ENCODE measurements at regions not wholly inside any gene's neighbourhood (a gene's known extent, or its start where the extent isn't known, plus 50 kb on each side); places are given as distances from the start of the nearest gene placed in this dataset.

- no peak for DNase-seq (ENCODE audit: low read depth in 2 of 2)
Observed at GRCh38 chr22:48646216-48646925, 1181.3 kb downstream of the BRD1 start.

DNA sequence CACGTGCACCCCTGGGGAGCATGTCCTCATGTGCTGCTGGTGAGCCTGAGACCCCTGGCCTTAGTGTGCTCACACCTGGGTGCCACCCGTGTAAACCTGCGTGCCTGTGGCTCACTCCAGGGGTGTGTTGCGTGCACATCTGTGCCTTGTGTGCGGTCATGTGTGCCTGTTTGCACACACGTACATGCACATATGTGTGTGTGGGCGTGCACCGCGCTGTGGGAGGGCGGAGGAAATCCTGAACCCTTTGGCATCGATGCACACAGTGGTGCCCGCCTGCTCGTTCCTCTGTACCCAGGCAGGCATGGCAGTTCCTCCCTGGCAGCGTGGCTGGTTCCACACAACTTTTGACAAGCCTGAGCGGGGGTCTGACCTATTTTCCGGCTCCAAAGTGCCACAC, 1181.9 kb downstream of the BRD1 start:
- DNase-seq (ENCODE audit: low read depth in 2 of 2): no peak

DNA sequence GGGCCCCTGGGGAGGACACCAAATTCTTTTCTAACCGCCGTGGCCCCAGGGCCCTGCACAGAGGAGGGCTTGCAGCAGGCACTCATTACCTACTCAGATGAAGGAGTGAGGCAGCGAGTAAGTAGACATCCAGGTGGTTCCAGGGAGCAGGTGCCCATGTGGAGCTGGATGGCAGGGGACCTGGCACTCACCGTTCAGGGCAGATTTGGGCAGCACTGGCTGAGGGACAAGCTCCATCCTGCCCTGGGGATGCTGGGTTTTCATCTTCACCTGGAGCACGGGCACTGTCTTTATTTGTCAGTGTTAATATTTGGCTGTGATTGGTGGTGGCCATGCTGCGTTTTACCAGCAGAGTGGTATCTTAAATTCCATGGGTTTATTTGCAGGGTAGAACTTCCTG, 1182.7 kb downstream of the BRD1 start:
- no peak for DNase-seq (ENCODE audit: low read depth in 2 of 2)

DNA sequence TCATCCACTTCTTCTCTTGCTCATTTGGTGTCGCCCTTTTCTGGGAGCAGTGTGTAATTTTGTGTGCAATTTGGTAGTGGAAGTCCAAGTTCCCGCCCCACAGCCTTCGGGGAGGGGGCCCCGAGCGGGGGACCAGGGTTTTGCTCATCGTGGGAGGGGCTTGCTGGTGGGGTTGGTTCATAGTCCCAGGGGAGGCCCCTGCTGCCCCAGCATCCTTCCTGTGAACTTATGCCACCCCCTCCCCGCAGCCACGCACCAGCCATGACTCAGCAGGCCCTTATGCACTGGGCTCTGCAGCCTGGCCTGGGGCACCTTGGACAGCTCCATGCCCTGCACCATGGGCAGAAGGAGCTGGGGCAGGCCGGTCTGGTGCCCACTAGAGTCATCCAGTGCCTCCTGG, 1183.6 kb downstream of the BRD1 start:
- no peak for DNase-seq (ENCODE audit: low read depth in 2 of 2)

- DNase-seq (ENCODE audit: low read depth in 2 of 2): no peak
Observed at GRCh38 chr22:48643066-48643731, 1184.5 kb downstream of the BRD1 start.

- no peak for DNase-seq (ENCODE audit: low read depth in 2 of 2)
Observed at GRCh38 chr22:48642550-48642949, 1185.1 kb downstream of the BRD1 start.

GRCh38 chr22:48641906-48642475, 1185.7 kb downstream of the BRD1 start:
- DNase-seq (ENCODE audit: low read depth in 2 of 2): no peak

DNA sequence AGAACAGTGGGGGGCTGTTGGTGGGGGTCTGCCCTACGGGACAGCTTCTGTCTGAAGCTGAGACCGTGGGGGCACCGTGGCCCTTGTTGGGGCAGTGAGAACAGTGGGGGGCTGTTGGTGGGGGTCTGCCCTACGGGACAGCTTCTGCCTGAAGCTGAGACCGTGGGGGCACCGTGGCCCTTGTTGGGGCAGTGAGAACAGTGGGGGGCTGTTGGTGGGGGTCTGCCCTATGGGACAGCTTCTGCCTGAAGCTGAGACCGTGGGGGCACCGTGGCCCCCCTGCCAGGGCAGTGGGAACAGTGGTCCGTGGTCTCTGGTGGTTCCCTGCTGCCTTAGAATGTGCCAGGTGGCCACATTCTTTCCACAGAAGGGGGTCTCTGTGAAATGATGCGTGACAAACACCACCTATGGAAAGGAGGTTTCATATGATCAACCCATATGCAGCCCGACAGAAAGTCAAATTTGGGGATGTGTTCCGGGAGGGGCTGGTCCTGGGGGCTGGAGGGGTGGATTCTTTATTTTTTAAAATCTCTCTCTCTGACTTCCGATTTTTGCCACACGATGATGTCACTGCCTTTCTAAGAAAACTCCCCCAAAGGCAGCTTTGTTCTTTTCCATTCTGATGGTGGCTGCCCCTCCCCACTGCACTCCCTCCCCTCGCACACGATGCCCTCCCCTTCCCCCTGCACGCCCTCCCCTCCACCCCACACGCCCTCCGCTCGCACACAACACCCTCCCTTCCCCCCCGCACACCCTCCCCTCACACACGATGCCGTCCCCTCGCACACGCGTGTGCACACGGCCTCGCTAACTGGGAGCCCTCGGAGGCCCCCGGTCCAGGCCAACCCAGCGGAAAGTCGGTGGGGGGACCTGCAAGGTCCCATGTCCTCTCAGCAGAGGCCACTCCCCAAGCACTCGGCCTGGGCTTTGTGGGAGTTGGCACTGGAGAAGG, 1186.5 kb downstream of the BRD1 start:
- no peak for DNase-seq (ENCODE audit: low read depth in 2 of 2)

DNA sequence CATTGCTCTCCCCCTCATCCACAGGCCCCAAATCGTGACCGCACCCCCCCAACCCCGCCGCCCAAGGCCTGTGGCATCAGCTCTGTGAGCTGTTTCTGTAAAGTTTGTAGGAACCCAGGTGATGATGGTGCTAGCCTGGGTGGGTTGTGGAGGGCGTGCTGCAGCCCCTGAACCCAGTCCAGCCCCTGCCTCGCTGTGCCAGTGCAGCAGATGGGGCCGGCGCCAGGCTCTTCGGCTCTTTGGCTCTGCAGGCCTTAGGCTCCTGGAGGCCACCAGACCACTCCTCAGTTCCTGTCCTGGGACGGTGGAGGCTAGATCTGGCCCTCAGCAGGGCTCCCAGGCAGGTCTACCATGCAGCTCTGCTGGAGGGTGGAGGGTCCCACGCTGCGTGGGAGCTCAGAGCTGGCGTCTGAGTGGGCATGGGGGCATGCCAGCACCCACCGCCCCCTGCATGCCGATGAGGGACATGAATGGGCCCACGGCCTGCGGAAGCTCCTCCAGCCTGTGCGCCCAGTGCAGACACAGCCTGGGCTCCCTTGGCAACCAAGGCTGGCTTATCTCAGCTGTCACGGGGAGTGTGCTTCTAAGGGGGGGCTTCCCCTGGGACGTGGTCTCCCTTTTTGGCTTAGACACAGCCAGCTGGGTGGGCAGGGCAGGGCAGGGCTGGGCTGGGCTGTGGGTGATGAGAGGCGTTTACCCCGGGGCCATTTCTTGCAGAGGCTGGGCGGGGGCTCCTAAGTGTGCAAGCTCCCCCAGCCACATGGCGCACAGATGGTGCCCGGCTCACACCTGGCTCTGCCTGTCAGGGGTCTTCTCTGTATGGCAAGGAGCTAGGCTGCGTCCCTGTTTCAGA, 1187.6 kb downstream of the BRD1 start:
- no peak for DNase-seq (ENCODE audit: low read depth in 2 of 2)

DNA sequence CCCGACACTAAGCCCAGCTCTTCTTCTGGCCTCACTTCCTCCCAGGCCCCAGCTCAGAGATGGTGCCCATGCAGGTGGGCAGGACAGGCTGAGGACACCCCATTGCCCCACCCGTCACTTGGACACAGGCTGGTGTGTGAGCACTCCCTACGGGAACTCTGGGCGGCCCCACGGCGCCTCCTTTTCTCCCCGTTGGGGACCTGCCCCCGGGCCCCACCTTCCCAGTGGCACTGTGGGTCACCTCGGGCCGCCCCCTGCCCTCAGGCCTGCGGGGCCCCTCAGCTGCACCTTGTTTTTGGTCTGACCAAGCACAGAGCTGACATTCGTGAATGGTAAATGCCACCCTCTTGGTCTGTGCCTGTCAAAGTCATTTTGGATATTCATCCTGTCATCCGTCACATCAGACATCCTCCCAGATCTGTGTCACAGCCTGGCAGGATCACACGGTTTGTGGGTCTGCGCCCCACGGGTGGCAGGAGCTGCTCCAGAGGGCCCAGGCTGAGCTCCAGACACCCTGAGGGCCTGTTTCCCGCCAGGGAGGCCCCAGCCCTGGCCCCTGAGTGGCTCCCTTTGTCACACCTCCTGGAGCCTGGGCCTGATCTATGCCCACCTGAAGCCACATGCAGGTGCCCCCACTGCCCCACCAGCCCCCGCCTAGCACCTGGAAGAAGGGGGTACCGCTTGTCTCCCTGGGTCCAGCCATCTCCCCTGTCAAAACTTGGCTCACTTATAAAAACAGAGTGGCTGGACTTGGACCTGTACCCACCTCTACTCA, 1188.5 kb downstream of the BRD1 start:
- no peak for DNase-seq (ENCODE audit: low read depth in 2 of 2)

GRCh38 chr22:48637231-48637630, 1190.4 kb downstream of the BRD1 start:
- DNase-seq (ENCODE audit: low read depth in 2 of 2): no peak

DNA sequence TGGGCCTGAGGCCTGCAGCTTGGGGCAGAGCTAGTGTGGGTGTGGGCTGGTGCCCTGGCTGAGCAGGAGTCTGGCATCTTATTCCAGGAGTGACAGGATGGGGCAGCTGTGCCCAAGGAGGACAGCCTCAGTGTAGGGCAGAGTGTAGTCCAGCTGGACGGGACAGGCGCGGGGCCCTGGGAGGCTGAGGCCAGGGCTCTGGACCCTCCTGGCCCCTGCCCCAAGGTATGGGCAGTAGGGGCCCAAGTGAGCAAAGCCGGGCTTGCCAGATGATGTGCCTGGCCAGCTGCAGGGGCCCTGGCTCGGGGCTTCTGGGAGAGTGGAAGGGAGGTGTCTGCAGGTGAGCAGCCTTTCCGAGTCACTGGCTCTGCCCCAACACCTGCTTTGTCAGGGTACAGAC, 1190.9 kb downstream of the BRD1 start:
- DNase-seq (ENCODE audit: low read depth in 2 of 2): no peak

- DNase-seq (ENCODE audit: low read depth in 2 of 2): no peak
Observed at GRCh38 chr22:48635816-48636215, 1191.9 kb downstream of the BRD1 start.

- no peak for DNase-seq (ENCODE audit: low read depth in 2 of 2)
Observed at GRCh38 chr22:48635031-48635430, 1192.6 kb downstream of the BRD1 start.

DNA sequence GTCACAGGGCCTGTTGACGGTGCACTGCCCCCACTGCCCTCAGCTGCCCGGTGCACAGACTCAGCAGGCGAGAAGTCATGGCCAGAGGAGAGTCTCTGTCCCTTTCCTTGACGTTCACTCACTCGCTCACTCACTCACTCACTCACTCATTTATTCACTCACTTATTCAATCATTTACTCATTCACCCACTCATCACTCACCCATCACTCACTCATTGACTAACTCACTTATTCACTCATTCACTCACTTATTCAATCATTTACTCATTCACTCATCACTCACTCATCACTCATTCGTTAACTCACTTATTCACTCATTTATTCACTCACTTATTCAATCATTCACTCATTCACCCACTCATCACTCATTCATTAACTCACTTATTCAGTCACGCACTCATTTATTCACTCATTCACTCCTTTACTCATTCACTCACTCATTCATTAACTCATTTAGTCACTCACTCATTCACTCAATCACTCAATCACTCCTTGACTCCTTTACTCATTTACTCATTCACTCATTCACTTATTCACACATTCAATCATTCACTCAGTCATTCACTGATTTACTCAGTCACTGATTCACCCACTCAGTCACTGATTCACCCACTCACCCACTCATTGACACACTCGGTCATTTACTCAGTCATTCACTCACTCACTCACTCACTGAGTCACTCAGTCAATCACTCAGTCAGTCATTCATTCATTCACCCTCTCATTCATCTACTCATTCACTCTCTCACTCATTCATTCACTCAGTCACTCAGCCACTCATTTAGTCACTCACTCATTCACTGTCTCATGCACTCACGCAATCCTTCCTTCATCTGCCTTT, 1193.5 kb downstream of the BRD1 start:
- no peak for DNase-seq (ENCODE audit: low read depth in 2 of 2)

DNA sequence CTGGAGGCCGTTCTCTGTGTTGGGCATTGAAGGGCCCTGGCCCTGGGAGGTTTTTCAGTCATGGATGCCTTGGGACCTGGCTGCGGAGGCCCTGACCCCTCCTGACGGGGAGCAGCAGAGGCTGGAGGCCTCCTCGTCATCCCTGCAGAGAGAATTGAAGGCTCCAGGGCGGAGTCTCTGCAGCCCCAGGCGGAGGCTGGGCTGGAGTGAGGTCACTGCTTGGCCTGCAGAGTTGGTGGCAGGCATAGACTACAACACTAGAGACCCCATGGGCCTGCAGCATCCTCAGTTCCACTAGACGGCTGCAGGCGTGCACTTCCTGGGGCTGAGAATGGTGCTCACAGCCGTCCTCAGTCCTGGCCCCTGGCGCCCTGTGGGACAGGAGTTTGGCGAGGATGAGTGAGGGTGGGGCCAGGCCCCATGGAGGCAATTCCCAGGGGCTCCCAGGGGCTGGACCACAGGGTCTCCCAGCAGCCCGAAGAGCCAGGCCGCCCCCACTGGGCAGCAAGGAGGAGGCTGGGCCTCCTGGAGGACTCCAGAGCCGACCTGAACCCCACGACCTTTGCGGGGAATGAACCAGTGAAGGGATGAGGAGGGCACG, 1194.9 kb downstream of the BRD1 start:
- DNase-seq (ENCODE audit: low read depth in 2 of 2): no peak

DNA sequence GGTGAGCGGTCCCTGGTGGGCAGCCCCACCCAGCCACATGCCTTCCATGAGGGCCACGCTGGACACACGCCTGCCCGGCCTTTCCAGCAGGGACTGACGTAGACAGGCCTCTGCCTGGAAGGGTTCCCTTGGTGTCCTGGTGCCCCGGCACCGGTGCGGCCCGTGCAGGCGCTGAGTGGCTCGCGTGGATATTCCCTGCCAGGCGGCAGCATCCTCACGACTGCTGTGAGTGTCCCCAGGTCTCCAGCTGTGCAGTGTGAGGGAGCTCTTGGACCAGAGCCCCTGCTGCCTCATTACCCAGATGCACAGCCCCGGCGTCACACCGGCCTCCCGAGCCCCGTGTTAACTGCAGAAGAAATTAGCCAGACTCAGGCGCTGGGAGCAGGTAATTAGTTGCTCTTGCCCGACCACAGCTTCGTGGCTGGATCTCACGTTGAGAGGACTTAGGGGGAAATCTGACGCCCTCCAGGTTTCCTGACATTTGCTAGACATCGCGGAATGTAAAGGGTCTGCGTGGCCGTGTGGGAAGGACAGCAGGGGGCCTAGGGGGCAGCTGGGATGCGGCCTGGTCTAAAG, 1196.3 kb downstream of the BRD1 start:
- no peak for DNase-seq (ENCODE audit: low read depth in 2 of 2)

DNA sequence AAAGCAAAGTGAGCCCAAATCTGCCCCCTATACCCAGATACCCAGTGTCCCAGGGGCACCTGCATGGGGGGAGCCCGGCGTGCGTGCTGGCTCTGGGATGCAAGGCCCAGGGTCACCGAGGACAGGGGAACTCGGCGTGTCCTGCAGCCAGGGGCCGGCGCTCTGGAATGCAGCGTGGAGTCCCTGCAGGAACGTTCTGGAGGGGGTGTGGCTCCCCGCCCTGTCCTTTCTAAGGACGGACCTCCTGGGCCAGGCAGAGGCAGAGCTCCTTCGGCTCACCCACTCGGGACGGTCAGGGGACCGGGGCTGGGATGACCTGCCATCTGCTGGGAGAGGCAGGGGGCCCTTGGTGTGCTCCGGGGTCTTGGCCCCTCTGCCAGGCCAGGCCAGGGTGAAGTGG, 1196.8 kb downstream of the BRD1 start:
- DNase-seq (ENCODE audit: low read depth in 2 of 2): no peak

DNA sequence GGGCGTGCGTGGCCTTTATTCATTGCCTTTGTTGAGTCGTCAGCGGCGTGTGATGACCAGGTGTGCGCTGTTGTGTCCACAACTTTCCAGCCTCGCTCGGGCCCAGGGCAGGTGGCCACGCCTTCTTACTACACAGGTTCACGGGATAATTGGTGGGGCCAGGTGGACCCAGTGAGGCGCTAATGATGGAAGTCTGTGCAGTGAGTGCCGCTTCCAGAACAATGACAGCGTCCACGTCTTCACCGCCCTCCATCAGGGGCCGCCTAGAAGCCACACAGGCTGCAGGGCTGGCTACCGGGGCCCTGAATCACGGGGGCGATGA, 1197.3 kb downstream of the BRD1 start:
- no peak for DNase-seq (ENCODE audit: low read depth in 2 of 2)
